Psoas muscle (tissue), 7 donors: ENCODE measurements at regions not wholly inside any gene's neighbourhood (a gene's known extent, or its start where the extent isn't known, plus 50 kb on each side); places are given as distances from the start of the nearest gene placed in this dataset.

Source experiments
- ATAC-seq, 4 donors: fragments of 200-7000 bp; cut with Tn5 transposase; one replicate each; pipeline ENCODE4 v1.9.1; 2020; ENCODE audit warnings: moderate library complexity in 3 of 4, mild to moderate bottlenecking in 2 of 4
- DNase-seq, 2 donors: peaks; one replicate each; pipeline ENCODE4 v3.0.0-alpha.2; 2020
- H3K27ac ChIP-seq: fragments of 200-600 bp; one replicate; pipeline ENCODE4 v1.8.0; 2022
- H3K27me3 ChIP-seq, 3 donors: fragments of 200-600 bp in 1 of 3; one replicate each; pipeline versions ENCODE4 v1.6.1 to v1.8.0; 2013 to 2022; ENCODE audit warnings: low read length in 2 of 3, mild to moderate bottlenecking in 2 of 3, moderate library complexity in 1 of 3; ENCODE audit not compliant: insufficient read depth in 3 of 3
- H3K36me3 ChIP-seq, 2 donors: fragments of 200-600 bp in 1 of 2; one replicate each; pipeline versions ENCODE4 v1.6.1 to v1.8.0; 2013 to 2022; ENCODE audit warnings: low read depth in 1 of 2, mild to moderate bottlenecking in 1 of 2, moderate library complexity in 1 of 2; ENCODE audit not compliant: insufficient read depth in 1 of 2
- H3K4me1 ChIP-seq: fragments of 200-600 bp; one replicate; pipeline ENCODE4 v1.8.0; 2022
- H3K4me3 ChIP-seq: fragments of 200-600 bp; one replicate; pipeline ENCODE4 v1.8.0; 2022; ENCODE audit warnings: mild to moderate bottlenecking
- H3K9me3 ChIP-seq: fragments of 200-600 bp; one replicate; pipeline ENCODE4 v1.8.0; 2022
- WGBS, 3 donors: extraction: QIAGEN DNeasy Blood & Tissue Kit; methylation state at CpG; one replicate each; pipeline versions ENCODE4 v1.1.6 to v1.1.7; 2013; 5-methylcytosine and 5-hydroxymethylcytosine counted together
- intact Hi-C, 2 donors: fragments of 100-400 bp; cut with DNase I; formaldehyde crosslinking; loops; one replicate each; pipeline versions ENCODE4 v1.11.0 to v1.14.2; 2022
- TF ChIP-seq, protein P1 (sequence below): fragments of 200-600 bp; IDR thresholded peaks from one replicate; pipeline ENCODE4 v1.8.0; 2022; ENCODE audit warnings: antibody characterized with exemption
- donor health status: healthy with polysubstance abuse.
- donor health status: DM: no; HTN: no; CAD: no; lungs with moderate emphysema.
- donor health status: Bipolar disorder and iron deficiency.
- donor health status: healthy.
- donor health status: DM: yes; HTN: yes; CAD: no.
- donor health status: DM: no; HTN: no; CAD: no.
- donor health status: DM: yes; HTN: yes; CAD: no.

DNA sequence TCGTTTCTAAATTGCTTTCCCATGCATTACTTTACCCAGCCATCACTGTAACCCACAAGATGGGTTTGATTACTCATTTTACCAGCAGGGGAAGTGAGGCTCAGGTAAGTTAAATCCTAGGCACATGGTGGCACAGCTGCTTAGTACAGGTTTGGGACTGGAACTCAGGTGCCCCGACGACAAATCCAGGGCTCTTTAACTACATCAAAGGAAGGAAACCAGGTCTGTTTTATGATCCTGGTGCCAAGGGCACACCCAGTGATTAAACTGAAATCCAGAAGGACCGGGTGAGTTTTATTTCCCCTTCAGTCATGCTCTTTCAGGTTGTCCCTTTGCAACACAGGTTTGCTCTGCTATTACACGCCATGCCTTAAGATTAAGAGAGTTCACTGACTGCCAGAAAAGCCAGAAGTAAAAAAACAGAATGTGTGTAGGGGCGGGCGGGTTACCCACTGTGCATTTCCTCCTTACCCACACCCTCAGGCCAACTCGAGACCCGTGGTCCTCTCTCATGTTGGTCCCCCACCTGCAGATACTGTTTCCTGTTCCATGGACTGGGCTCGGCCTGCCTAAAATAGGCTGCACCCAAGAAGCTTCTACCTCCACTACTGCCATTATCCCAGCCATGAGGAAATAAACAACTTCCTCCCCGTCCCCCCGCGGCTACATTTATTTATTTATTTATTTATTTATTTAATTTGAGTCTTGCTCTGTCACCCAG, 55.1 kb upstream of the KDM7A start:
- no peak overlapping the region for H3K27ac ChIP-seq
- peaks cover 0 to 57% (median 15%) of the 10 kb centered on the region in 3 donors for H3K27me3 ChIP-seq
- no peak for ATAC-seq
- H3K9me3 ChIP-seq, result no peaks in the 10 kb centered on the region
- DNase-seq, result no peak
- peak overlapping the region; percentile 67 for H3K4me3 ChIP-seq
- intact Hi-C loops, result loop anchor here in 1 of 2 donors (5.0 kb wide), 1 partner anchor 55 kb away; the partner anchor contains the start of gene KDM7A
- no peaks in the 10 kb centered on the region for H3K36me3 ChIP-seq
- 43 to 47% (median 45%) methylated on average over 13 of the region's 13 CpGs for WGBS, 3 donors
- TF ChIP-seq, protein P1, sequence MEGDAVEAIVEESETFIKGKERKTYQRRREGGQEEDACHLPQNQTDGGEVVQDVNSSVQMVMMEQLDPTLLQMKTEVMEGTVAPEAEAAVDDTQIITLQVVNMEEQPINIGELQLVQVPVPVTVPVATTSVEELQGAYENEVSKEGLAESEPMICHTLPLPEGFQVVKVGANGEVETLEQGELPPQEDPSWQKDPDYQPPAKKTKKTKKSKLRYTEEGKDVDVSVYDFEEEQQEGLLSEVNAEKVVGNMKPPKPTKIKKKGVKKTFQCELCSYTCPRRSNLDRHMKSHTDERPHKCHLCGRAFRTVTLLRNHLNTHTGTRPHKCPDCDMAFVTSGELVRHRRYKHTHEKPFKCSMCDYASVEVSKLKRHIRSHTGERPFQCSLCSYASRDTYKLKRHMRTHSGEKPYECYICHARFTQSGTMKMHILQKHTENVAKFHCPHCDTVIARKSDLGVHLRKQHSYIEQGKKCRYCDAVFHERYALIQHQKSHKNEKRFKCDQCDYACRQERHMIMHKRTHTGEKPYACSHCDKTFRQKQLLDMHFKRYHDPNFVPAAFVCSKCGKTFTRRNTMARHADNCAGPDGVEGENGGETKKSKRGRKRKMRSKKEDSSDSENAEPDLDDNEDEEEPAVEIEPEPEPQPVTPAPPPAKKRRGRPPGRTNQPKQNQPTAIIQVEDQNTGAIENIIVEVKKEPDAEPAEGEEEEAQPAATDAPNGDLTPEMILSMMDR, result no peak
- H3K4me1 ChIP-seq, result peaks cover 4% of the 10 kb centered on the region

- Histone ChIP-seq H3K27ac (peak overlapping the region; percentile 41), H3K4me3 (peak overlapping the region; percentile 67), H3K36me3 (no peaks in the 10 kb centered on the region), H3K27me3 (peaks cover 0 to 51% (median 15%) of the 10 kb centered on the region in 3 donors), H3K9me3 (no peaks in the 10 kb centered on the region), H3K4me1 (peaks cover 4% of the 10 kb centered on the region)
- whole genome bisulfite sequencing, 3 donors, result 1 to 3% (median 2%) methylated on average over 53 to 59 of the region's 59 CpGs
- intact Hi-C loops, result loop anchor here in 1 of 2 donors (5.0 kb wide), 1 partner anchor 54 kb away; the partner anchor contains the start of gene KDM7A
- TF ChIP-seq, protein P1, result no peak
- ATAC-seq (peak; percentile 46 to 61 (median 52)), DNase-seq (peak; percentile 44 to 58)
Measured at GRCh38 chr7:140230861-140231770, 54.3 kb upstream of the KDM7A start.

DNA sequence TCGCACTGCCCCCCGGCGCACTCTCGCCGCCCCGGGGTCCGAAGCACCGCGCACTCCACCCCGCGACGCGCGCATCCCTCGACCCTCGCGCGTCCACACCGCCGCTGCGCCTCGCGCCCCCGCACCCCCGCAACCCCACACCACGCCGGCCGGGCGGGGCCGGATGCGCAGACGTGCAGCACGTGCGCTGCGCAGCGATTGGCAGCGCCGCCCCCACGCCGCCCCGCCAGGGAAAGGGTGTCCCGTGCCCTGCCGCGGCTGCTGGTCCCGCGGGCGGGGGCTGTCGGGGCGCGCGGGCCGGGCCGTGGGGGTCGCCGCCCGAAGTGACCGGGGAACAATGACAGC, 53.7 kb upstream of the KDM7A start:
- ATAC-seq (peak; percentile 52 to 72 (median 61)), DNase-seq (peak; percentile 58 to 67)
- intact Hi-C loops, result loop anchor here in 1 of 2 donors (5.0 kb wide), 1 partner anchor 53 kb away; the partner anchor contains the start of gene KDM7A
- 0 to 1% (median 1%) methylated on average over 30 to 57 of the region's 57 CpGs for WGBS, 3 donors
- Histone ChIP-seq H3K4me3 (peak overlapping the region; percentile 67), H3K4me1 (peaks cover 4% of the 10 kb centered on the region), H3K36me3 (no peaks in the 10 kb centered on the region), H3K27me3 (peaks cover 0 to 51% (median 15%) of the 10 kb centered on the region in 3 donors), H3K27ac (peak overlapping the region; percentile 41), H3K9me3 (no peaks in the 10 kb centered on the region)
- TF ChIP-seq, protein P1, result no peak

- Histone ChIP-seq H3K27ac (peak overlapping the region; percentile 41), H3K4me1 (peaks cover 4% of the 10 kb centered on the region), H3K36me3 (no peaks in the 10 kb centered on the region), H3K27me3 (peaks cover 0 to 51% (median 15%) of the 10 kb centered on the region in 3 donors), H3K4me3 (peak overlapping the region; percentile 67), H3K9me3 (no peaks in the 10 kb centered on the region)
- ATAC-seq (peak in 2 of 4 donors; percentile 18 to 38), DNase-seq (no peak)
- 10 to 15% (median 13%) methylated on average over 29 to 44 of the region's 44 CpGs for WGBS, 3 donors
- TF ChIP-seq, protein P1, result no peak
- intact Hi-C loops, result loop anchor here in 1 of 2 donors (5.0 kb wide), 1 partner anchor 53 kb away; the partner anchor contains the start of gene KDM7A
Measured at GRCh38 chr7:140229591-140230515, 53.1 kb upstream of the KDM7A start.
